H9 (cell line): ENCODE measurements at regions not wholly inside any gene's neighbourhood (a gene's known extent, or its start where the extent isn't known, plus 50 kb on each side); places are given as distances from the start of the nearest gene placed in this dataset.

Experiments
- DNase-seq: peaks from one replicate; pipeline ENCODE4 v3.0.0-alpha.2; 2017
- H2AFZ ChIP-seq: one replicate; pipeline ENCODE4 v1.6.1; 2013; ENCODE audit warnings: mild to moderate bottlenecking, low read length, control low read depth, moderate library complexity
- H2AK5ac ChIP-seq: 2 replicates; pipeline ENCODE4 v1.6.1; 2013; ENCODE audit warnings: low read length, control low read depth, mixed read lengths; ENCODE audit not compliant: insufficient read length
- H2BK120ac ChIP-seq: one replicate; pipeline ENCODE4 v1.6.1; 2013; ENCODE audit warnings: low read depth, mild to moderate bottlenecking, low read length, control low read depth, inconsistent platforms; ENCODE audit not compliant: poor library complexity, severe bottlenecking
- H2BK12ac ChIP-seq: 2 replicates; pipeline ENCODE4 v1.6.1; 2013; ENCODE audit warnings: low read length, control low read depth, mixed read lengths, low read depth; ENCODE audit not compliant: insufficient read length
- H2BK15ac ChIP-seq: 2 replicates; pipeline ENCODE4 v1.6.1; 2013; ENCODE audit warnings: low read depth, low read length, control low read depth
- H2BK20ac ChIP-seq: one replicate; pipeline ENCODE4 v1.6.1; 2013; ENCODE audit warnings: low read depth, mild to moderate bottlenecking, low read length, control low read depth, inconsistent platforms; ENCODE audit not compliant: poor library complexity, severe bottlenecking
- H2BK5ac ChIP-seq: 2 replicates; pipeline ENCODE4 v1.6.1; 2013; ENCODE audit warnings: low read length, control low read depth, mixed read lengths; ENCODE audit not compliant: insufficient read length
- H3K14ac ChIP-seq: 2 replicates; pipeline ENCODE4 v1.6.1; 2013; ENCODE audit warnings: low read length, control low read depth; ENCODE audit not compliant: insufficient read depth
- H3K18ac ChIP-seq: 2 replicates; pipeline ENCODE4 v1.6.1; 2013; ENCODE audit warnings: low read depth, mild to moderate bottlenecking, mixed read lengths, low read length, control low read depth; ENCODE audit not compliant: insufficient read length
- H3K23ac ChIP-seq: 2 replicates; pipeline ENCODE4 v1.6.1; 2013; ENCODE audit warnings: low read length, control low read depth, mixed read lengths, low read depth; ENCODE audit not compliant: insufficient read length
- H3K23me2 ChIP-seq: 2 replicates; pipeline ENCODE4 v1.6.1; 2013; ENCODE audit warnings: low read depth, mild to moderate bottlenecking, mixed read lengths, low read length, control low read depth; ENCODE audit not compliant: insufficient read length, poor library complexity, severe bottlenecking
- H3K27ac ChIP-seq: 2 replicates; pipeline ENCODE4 v1.5.1; 2013; ENCODE audit warnings: low read length, control low read depth, mixed read lengths, low read depth; ENCODE audit not compliant: insufficient read length
- H3K27me3 ChIP-seq: 2 replicates; pipeline ENCODE4 v1.6.1; 2013; ENCODE audit warnings: low read length, control low read depth, inconsistent platforms; ENCODE audit not compliant: insufficient read depth
- H3K4ac ChIP-seq: 2 replicates; pipeline ENCODE4 v1.6.1; 2013; ENCODE audit warnings: low read depth, mild to moderate bottlenecking, control low read depth, inconsistent platforms, low read length, moderate library complexity
- H3K4me1 ChIP-seq: 2 replicates; pipeline ENCODE4 v1.6.1; 2013; ENCODE audit warnings: low read length, control low read depth, inconsistent platforms; ENCODE audit not compliant: insufficient read depth
- H3K4me2 ChIP-seq: 2 replicates; pipeline ENCODE4 v1.6.1; 2013; ENCODE audit warnings: low read length, control low read depth, mixed read lengths; ENCODE audit not compliant: insufficient read length, insufficient read depth
- H3K56ac ChIP-seq: 2 replicates; pipeline ENCODE4 v1.6.1; 2013; ENCODE audit warnings: low read depth, mild to moderate bottlenecking, mixed read lengths, low read length, control low read depth; ENCODE audit not compliant: insufficient read length
- H3K79me1 ChIP-seq: 2 replicates; pipeline ENCODE4 v1.6.1; 2013; ENCODE audit warnings: low read depth, mild to moderate bottlenecking, moderate library complexity, low read length, control low read depth, inconsistent platforms; ENCODE audit not compliant: insufficient read depth, poor library complexity, severe bottlenecking
- H3K79me2 ChIP-seq: 2 replicates; pipeline ENCODE4 v1.6.1; 2013; ENCODE audit warnings: low read length, control low read depth, inconsistent platforms; ENCODE audit not compliant: insufficient read depth
- H3K9ac ChIP-seq: 2 replicates; pipeline ENCODE4 v1.6.1; 2013; ENCODE audit warnings: low read length, control low read depth, mixed read lengths; ENCODE audit not compliant: insufficient read length; ENCODE audit errors: extremely low read depth
- H3K9me3 ChIP-seq: one replicate; pipeline ENCODE4 v1.6.1; 2013; ENCODE audit warnings: low read depth, low read length, inconsistent platforms; ENCODE audit not compliant: control insufficient read depth
- H3T11ph ChIP-seq: one replicate; pipeline ENCODE4 v1.6.1; 2013; ENCODE audit warnings: mild to moderate bottlenecking, low read length, control low read depth, inconsistent platforms
- H4K20me1 ChIP-seq: one replicate; pipeline ENCODE4 v1.6.1; 2013; ENCODE audit not compliant: control insufficient read depth, insufficient read length, insufficient read depth
- H4K5ac ChIP-seq: 2 replicates; pipeline ENCODE4 v1.6.1; 2013; ENCODE audit warnings: low read depth, mild to moderate bottlenecking, mixed read lengths, low read length, control low read depth; ENCODE audit not compliant: insufficient read length
- H4K8ac ChIP-seq: replicated peaks from 2 replicates; pipeline ENCODE4 v1.6.1; 2013; ENCODE audit warnings: low read length, control low read depth, mixed read lengths, low read depth; ENCODE audit not compliant: insufficient read length
- H4K91ac ChIP-seq: 2 replicates; pipeline ENCODE4 v1.6.1; 2013; ENCODE audit warnings: low read depth, mild to moderate bottlenecking, moderate library complexity, mixed read lengths, low read length, control low read depth; ENCODE audit not compliant: insufficient read length
- H3K27ac Mint-ChIP-seq, 3 experiments: 2 replicates in 2 of 3; 3 replicates in 1 of 3; pipeline ENCODE4 v1.8.0; 2020 to 2021; ENCODE audit warnings: mixed read lengths in 3 of 3, mild to moderate bottlenecking in 1 of 3, moderate library complexity in 1 of 3
- H3K27me3 Mint-ChIP-seq: 2 replicates; pipeline ENCODE4 v1.8.0; 2021; ENCODE audit warnings: low read depth, mild to moderate bottlenecking, moderate library complexity, mixed read lengths
- H3K36me3 Mint-ChIP-seq, 3 experiments: 2 replicates in 2 of 3; 3 replicates in 1 of 3; pipeline ENCODE4 v1.8.0; 2020 to 2021; ENCODE audit warnings: low read depth in 3 of 3, mixed read lengths in 3 of 3; ENCODE audit not compliant: insufficient read depth in 1 of 3
- H3K4me1 Mint-ChIP-seq, 2 experiments: 2 replicates each; pipeline ENCODE4 v1.8.0; 2020; ENCODE audit warnings: mixed read lengths in 2 of 2
- H3K4me3 Mint-ChIP-seq, 2 experiments: 2 replicates in 1 of 2; 3 replicates in 1 of 2; pipeline ENCODE4 v1.8.0; 2020 to 2021; ENCODE audit warnings: mild to moderate bottlenecking in 2 of 2, mixed read lengths in 2 of 2, moderate library complexity in 1 of 2
- H3K9me3 Mint-ChIP-seq, 2 experiments: 2 replicates in 1 of 2; 3 replicates in 1 of 2; pipeline ENCODE4 v1.8.0; 2020; ENCODE audit warnings: mild to moderate bottlenecking in 2 of 2, mixed read lengths in 2 of 2, moderate library complexity in 1 of 2
- WGBS: extraction: QIAGEN DNeasy Blood & Tissue Kit; methylation state at CpG from one replicate; pipeline ENCODE4 v1.1.7; 2013; ENCODE audit warnings: missing lambda C conversion rate, low lambda C conversion rate, mixed read lengths; ENCODE audit not compliant: insufficient read length; ENCODE audit errors: extremely low coverage; 5-methylcytosine and 5-hydroxymethylcytosine counted together
- TF ChIP-seq, protein P1 (sequence below): fragments of 200-600 bp; sonication (generic); conservative IDR thresholded peaks from 3 replicates; pipeline ENCODE4 v1.8.0; 2021; ENCODE audit warnings: antibody characterized with exemption, mild to moderate bottlenecking

DNA sequence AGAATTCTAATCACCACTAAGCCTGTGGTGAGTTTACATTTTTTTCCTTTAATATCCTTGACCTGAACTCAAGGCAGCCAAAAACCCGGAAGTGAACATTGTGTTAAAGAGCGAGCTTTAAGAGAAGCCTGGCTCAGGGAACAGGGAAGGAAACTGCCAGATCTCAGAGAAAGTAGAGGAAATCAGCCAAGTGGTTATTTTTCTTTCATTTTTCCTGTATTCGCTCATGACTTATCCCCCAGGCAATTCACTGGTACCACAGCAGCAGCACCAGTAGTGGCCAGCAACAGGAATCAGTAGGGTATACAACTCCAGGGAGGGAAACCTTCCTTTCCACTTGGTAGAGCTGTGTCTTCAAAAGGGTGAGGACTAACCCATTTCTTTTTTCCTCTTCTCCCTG, 89.6 kb upstream of the HMGCLL1 start:
- Mint-ChIP-seq H3K27me3 (no peaks in the 10 kb centered on the region), H3K9me3 (peaks cover 6 to 8% of the 10 kb centered on the region in 2 experiments), H3K4me1 (peaks cover 6 to 10% of the 10 kb centered on the region in 2 experiments; a peak in 3 of 4 replicates), H3K36me3 (peaks cover 2 to 5% (median 5%) of the 10 kb centered on the region in 3 experiments), H3K4me3 (no peak overlapping the region), H3K27ac (peak overlapping the region in 2 of 3 experiments; percentile 64 to 69; a peak in 3 of 7 replicates)
- Histone ChIP-seq H2AFZ (no peak overlapping the region), H3K9ac (no peak overlapping the region), H3K27ac (no peak overlapping the region), H3K4me1 (no peaks in the 10 kb centered on the region), H3K9me3 (no peaks in the 10 kb centered on the region), H2BK15ac (no peak overlapping the region), H3K79me2 (no peaks in the 10 kb centered on the region), H3K23me2 (no peaks in the 10 kb centered on the region), H3K14ac (no peak overlapping the region), H4K5ac (no peak overlapping the region), H2BK120ac (no peak overlapping the region), H2BK5ac (no peak overlapping the region), H2BK20ac (no peak overlapping the region), H3K4ac (no peak overlapping the region), H2AK5ac (no peak overlapping the region), H3K4me2 (no peak overlapping the region), H2BK12ac (no peak overlapping the region), H4K20me1 (no peaks in the 10 kb centered on the region), H4K91ac (no peak overlapping the region), H3K79me1 (no peaks in the 10 kb centered on the region), H3T11ph (no peak overlapping the region), H3K56ac (no peak overlapping the region), H3K27me3 (no peaks in the 10 kb centered on the region), H4K8ac (no peak overlapping the region), H3K18ac (no peak overlapping the region), H3K23ac (no peak overlapping the region)
- TF ChIP-seq, protein P1, sequence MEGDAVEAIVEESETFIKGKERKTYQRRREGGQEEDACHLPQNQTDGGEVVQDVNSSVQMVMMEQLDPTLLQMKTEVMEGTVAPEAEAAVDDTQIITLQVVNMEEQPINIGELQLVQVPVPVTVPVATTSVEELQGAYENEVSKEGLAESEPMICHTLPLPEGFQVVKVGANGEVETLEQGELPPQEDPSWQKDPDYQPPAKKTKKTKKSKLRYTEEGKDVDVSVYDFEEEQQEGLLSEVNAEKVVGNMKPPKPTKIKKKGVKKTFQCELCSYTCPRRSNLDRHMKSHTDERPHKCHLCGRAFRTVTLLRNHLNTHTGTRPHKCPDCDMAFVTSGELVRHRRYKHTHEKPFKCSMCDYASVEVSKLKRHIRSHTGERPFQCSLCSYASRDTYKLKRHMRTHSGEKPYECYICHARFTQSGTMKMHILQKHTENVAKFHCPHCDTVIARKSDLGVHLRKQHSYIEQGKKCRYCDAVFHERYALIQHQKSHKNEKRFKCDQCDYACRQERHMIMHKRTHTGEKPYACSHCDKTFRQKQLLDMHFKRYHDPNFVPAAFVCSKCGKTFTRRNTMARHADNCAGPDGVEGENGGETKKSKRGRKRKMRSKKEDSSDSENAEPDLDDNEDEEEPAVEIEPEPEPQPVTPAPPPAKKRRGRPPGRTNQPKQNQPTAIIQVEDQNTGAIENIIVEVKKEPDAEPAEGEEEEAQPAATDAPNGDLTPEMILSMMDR: no peak
- WGBS: no CpG with 5 or more reads among the region's 3 CpGs
- no peak for DNase-seq
